Thyroid gland (tissue), 4 donors: ENCODE measurements at regions not wholly inside any gene's neighbourhood (a gene's known extent, or its start where the extent isn't known, plus 50 kb on each side); places are given as distances from the start of the nearest gene placed in this dataset.

Experiments used
- DNase-seq, 2 donors: peaks; one replicate each; pipeline ENCODE4 v3.0.0-alpha.2; 2019
- H3K27ac ChIP-seq, 3 donors: fragments of 200-600 bp; sonication (generic); 1 replicate in 2 of 3; 2 replicates in 1 of 3; pipeline ENCODE4 v1.5.1; 2016 to 2019; ENCODE audit warnings: mild to moderate bottlenecking in 1 of 3, moderate library complexity in 1 of 3
- H3K27me3 ChIP-seq: fragments of 200-600 bp; sonication (generic); one replicate; pipeline ENCODE4 v1.5.1; 2019
- H3K36me3 ChIP-seq, 2 donors: fragments of 200-600 bp; sonication (generic); one replicate each; pipeline ENCODE4 v1.5.1; 2016 to 2019
- H3K4me1 ChIP-seq, 2 donors: fragments of 200-600 bp; sonication (generic); one replicate each; pipeline ENCODE4 v1.5.1; 2017 to 2019
- H3K4me3 ChIP-seq, 3 donors: fragments of 200-600 bp; sonication (generic); replicated peaks in 1 of 3; 1 replicate in 2 of 3; 2 replicates in 1 of 3; pipeline ENCODE4 v1.5.1; 2016; ENCODE audit warnings: mild to moderate bottlenecking in 1 of 3
- H3K9me3 ChIP-seq: fragments of 200-600 bp; sonication (generic); one replicate; pipeline ENCODE4 v1.5.1; 2017
- CTCF ChIP-seq, 6 experiments: fragments of 200-600 bp in 3 of 6; fragments of 450-650 bp in 3 of 6; sonication (generic) in 3 of 6; IDR thresholded peaks; one replicate each; pipeline ENCODE4 v1.5.1; 2016 to 2019; ENCODE audit warnings: antibody characterized with exemption in 6 of 6, mild to moderate bottlenecking in 2 of 6, inconsistent platforms in 1 of 6, moderate library complexity in 1 of 6
- POLR2A ChIP-seq, 2 donors: fragments of 450-650 bp; IDR thresholded peaks; one replicate each; pipeline ENCODE4 v1.6.1; 2017; ENCODE audit warnings: antibody characterized with exemption in 2 of 2, mild to moderate bottlenecking in 2 of 2, moderate library complexity in 1 of 2
- WGBS, 2 donors: methylation state at CpG; one replicate each; pipeline ENCODE4 v1.1.5; 2017; 5-methylcytosine and 5-hydroxymethylcytosine counted together
- intact Hi-C: fragments of 100-400 bp; cut with DNase I; formaldehyde crosslinking; loops from one replicate; pipeline ENCODE4 v1.15.1; 2023

- intact Hi-C loops: no loop called here
- 91 to 93% methylated on average over 4 to 5 of the region's 7 CpGs for WGBS, 2 donors
These were observed 260.3 kb downstream of the RBFOX3 start for GRCh38 chr17:79350533-79350932.

GRCh38 chr17:79349506-79350400, 261.1 kb downstream of the RBFOX3 start:
- intact Hi-C loops: no loop called here
- 85 to 89% methylated on average over 19 to 21 of the region's 22 CpGs for WGBS, 2 donors
- no peak overlapping the region for H3K4me3 ChIP-seq
- H3K27ac ChIP-seq: no peak overlapping the region
- peaks cover 4 to 10% of the 10 kb centered on the region in 2 donors for H3K4me1 ChIP-seq
- H3K27me3 ChIP-seq: no peaks in the 10 kb centered on the region
- H3K36me3 ChIP-seq: no peaks in the 10 kb centered on the region
- TF ChIP-seq POLR2A (IDR thresholded peaks at IDR 0.05): no peak
- TF ChIP-seq CTCF (IDR thresholded peaks at IDR 0.05): no peak
- DNase-seq: no peak
- no peaks in the 10 kb centered on the region for H3K9me3 ChIP-seq

More at GRCh38 chr17:79350533-79350932, 260.3 kb downstream of the RBFOX3 start:
- Histone ChIP-seq H3K27ac (no peak overlapping the region), H3K4me3 (no peak overlapping the region), H3K27me3 (no peaks in the 10 kb centered on the region), H3K9me3 (no peaks in the 10 kb centered on the region), H3K36me3 (no peaks in the 10 kb centered on the region), H3K4me1 (peaks cover 11 to 18% of the 10 kb centered on the region in 2 donors)
- TF ChIP-seq POLR2A (IDR thresholded peaks at IDR 0.05) (no peak), CTCF (IDR thresholded peaks at IDR 0.05) (no peak)
- no peak for DNase-seq

GRCh38 chr17:79342376-79342775, 267.8 kb downstream of the ENGASE start:
- Histone ChIP-seq H3K36me3 (no peaks in the 10 kb centered on the region), H3K4me3 (no peak overlapping the region), H3K27me3 (no peaks in the 10 kb centered on the region), H3K4me1 (peaks cover 7 to 11% of the 10 kb centered on the region in 2 donors), H3K9me3 (no peaks in the 10 kb centered on the region), H3K27ac (no peak overlapping the region)
- no peak for DNase-seq
- TF ChIP-seq CTCF (IDR thresholded peaks at IDR 0.05) (no peak), POLR2A (IDR thresholded peaks at IDR 0.05) (no peak)
- WGBS, 2 donors: 63 to 67% methylated on average over 9 of the region's 9 CpGs
- intact Hi-C loops: no loop called here

- Histone ChIP-seq H3K27ac (no peak overlapping the region), H3K9me3 (no peaks in the 10 kb centered on the region), H3K4me1 (peaks cover 7 to 10% of the 10 kb centered on the region in 2 donors), H3K27me3 (no peaks in the 10 kb centered on the region), H3K4me3 (no peak overlapping the region), H3K36me3 (no peaks in the 10 kb centered on the region)
- WGBS, 2 donors: 70 to 77% methylated on average over 8 of the region's 8 CpGs
- intact Hi-C loops: no loop called here
- TF ChIP-seq CTCF (IDR thresholded peaks at IDR 0.05): no peak
- no peak for DNase-seq
These were observed 267.2 kb downstream of the ENGASE start for GRCh38 chr17:79341816-79342215.

GRCh38 chr17:79341222-79341780, 266.7 kb downstream of the ENGASE start:
- no peak overlapping the region for H3K4me3 ChIP-seq
- H3K9me3 ChIP-seq: no peaks in the 10 kb centered on the region
- H3K27ac ChIP-seq: no peak overlapping the region
- no peak for DNase-seq
- intact Hi-C loops: no loop called here
- H3K27me3 ChIP-seq: no peaks in the 10 kb centered on the region
- WGBS, 2 donors: 67 to 83% methylated on average over 8 of the region's 8 CpGs
- no peaks in the 10 kb centered on the region for H3K36me3 ChIP-seq
- H3K4me1 ChIP-seq: peaks cover 7 to 10% of the 10 kb centered on the region in 2 donors
- TF ChIP-seq POLR2A (IDR thresholded peaks at IDR 0.05) (no peak), CTCF (IDR thresholded peaks at IDR 0.05) (no peak)
